A172 (cell line): ENCODE measurements at regions not wholly inside any gene's neighbourhood (a gene's known extent, or its start where the extent isn't known, plus 50 kb on each side); places are given as distances from the start of the nearest gene placed in this dataset.
"Not testable (repeated sequence)": the region's sequence is repeated elsewhere in the genome, so short reads cannot be mapped to it uniquely, and the experiment has no call there.

Experiments used
- DNase-seq: peaks from one replicate; pipeline ENCODE4 v3.0.0-alpha.2; 2015; ENCODE audit warnings: low spot score

DNA sequence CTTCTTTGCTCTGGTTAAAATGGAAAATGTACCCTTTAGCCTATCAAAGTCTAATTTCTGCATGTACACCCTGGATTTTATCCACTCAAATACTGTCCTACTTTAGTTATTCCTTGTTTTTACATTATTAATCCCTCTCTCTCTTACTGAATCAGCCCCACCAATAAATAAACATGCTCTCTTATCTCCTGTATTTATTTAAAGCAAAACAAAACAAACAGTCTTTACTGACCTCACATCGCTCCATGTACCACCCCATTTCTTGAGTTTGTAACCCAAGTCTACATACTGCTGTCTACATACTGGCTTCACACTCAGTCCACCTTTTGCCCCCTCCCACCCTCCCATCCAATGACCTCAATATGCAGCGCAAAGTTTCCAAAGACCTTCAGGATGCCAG is 113.3 kb upstream of the RORA start:
- DNase-seq = no peak

DNA sequence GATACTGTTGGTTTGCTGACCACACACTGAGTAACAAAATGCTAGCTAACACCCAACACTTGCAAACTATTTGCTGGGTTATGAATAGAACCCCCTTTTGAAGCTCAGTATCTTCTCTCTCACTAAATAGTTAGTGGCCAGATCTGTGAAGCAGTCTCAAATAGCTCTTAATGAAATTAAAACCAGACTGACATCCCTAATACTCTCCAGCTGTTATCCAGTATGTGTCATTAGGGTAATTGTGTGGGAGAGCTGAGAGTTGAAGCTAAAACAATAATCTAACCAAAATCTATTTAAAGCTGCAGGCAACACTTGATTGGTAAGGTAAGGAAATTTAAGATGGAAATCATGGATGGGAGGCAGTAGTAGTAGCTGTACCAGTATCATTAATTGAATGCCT is 110.4 kb upstream of the RORA start:
- DNase-seq = no peak

DNA sequence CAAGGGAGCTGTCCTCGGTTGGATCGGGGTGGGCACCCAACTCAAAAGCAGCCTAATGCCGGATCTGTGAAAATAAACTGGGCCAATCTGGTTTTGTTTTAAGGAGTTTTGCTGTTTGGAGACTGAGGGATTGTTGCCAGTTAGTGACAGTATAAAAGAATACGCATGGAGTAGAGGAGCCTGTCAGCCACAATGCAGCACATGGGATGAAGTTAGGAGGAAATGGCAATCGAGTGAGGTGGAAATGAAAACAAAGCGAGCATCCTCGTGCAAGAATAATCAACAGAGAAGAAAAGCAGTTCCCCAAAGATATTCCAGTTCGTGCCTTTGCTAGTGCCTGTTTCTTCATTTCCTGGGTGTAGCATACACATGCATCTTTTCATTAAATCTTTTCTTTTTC is 108.4 kb upstream of the RORA start:
- no peak for DNase-seq

DNA sequence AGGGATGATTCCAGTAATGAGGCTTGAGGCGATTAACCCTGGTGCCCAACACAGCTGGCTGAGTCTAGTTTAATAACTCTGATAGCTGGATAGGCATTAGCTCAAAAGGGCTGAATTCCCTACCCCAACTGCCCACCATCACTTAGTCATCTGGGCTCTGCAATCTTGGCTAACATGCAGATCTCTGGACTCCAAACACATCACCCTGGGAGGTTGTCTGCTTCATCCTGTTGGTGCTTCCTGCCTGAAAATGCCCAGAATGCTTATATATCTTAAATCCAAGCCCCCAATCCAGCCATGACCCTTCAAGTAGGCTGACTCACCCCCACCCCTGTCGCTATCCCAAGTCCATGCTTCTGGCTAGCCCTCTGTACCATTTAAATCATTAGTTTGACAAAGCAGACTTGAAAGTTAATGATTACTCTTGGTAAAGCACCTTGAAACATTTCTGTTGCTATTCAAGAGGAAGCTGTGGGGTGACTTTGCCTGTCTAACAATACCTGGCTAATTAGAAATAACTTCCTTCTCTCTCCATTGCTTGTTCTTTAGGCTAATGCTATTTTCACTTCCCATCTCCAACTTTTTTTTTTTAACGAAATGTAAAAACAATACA is 107.0 kb upstream of the RORA start:
- no peak for DNase-seq

DNA sequence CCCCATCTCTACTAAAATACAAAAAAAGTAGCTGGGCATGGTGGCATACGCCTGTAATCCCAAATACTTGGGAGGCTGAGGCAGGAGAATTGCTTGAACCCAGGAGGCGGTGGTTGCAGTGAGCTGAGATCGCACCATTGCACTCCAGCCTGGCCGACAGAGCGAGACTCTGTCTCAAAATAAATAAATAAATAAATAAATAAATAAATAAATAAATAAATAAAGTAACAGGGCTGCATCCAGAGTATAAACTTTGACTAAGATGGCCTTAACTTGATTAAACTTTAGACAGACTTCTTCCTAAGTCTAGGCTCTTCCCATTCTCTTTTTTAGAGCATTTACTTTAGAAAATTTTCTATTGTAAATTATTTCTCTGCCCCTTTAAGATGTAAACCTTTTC is 105.6 kb upstream of the RORA start:
- not testable (repeated sequence) for DNase-seq

DNA sequence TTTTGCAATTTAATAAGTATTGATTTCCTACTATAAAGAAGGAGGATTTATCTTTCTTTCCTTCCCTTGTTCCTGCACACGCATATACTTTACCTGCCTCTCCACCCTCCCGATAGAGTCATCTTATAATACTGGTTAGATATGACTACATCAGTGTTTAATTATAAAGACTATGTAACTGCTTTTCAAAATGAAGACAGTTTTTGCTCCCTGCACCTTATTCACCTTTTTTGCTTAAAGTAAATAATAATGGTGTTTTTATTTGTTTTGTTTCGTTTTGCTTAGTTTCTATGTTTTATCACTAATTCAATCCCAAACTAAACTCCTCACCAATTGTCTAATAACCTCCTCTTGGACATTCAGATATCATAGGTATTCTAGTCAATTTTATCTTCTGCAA is 101.9 kb upstream of the RORA start:
- DNase-seq = no peak

DNA sequence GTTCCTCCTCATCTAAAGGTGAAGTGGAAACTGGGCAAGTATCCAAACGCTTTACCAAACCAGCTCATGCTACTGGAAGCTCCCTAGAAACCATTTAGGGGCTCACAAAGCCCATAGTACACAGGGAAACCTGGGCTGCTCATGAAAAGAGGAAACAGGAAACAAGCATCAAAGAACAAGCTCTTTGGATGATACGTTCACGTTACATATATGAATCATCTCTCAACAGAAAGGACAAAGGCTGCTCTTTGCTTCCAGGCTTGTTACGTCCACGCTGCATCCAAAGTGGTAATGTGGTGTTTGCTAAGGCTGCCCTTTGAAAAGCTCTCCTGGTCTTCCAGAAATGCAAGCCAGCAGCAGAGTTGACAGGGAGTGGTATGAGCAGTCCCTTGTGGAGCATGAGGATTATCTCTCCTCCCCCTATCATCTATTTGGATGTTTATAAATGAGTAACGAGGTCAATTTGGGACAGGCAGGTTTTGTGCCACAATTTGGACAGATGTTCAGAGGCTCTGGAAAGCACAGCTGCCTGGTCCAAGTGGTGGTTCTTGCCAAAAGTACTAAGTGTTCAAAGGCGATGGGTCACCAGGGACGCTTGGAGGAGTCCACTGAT is 98.0 kb upstream of the RORA start:
- DNase-seq = no peak

DNA sequence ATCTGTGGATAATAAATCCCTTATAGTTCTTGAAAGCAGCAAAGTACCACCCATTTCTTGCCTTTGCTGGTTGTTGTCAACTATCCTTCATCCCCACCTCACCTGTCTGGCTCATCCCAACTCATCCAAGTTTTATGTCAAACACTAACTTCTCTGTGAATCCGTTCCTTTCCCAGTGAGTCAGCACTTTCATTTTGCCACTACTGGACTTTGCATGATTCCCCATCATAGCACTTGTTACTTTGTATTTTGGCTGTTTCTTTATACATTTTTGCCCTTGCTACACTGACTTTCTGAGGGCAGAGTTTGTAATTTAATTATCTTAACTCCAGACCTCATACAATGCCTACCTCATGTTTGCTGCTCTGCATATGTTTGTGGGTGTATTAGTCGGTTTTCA is 90.8 kb upstream of the RORA start:
- DNase-seq = no peak

DNA sequence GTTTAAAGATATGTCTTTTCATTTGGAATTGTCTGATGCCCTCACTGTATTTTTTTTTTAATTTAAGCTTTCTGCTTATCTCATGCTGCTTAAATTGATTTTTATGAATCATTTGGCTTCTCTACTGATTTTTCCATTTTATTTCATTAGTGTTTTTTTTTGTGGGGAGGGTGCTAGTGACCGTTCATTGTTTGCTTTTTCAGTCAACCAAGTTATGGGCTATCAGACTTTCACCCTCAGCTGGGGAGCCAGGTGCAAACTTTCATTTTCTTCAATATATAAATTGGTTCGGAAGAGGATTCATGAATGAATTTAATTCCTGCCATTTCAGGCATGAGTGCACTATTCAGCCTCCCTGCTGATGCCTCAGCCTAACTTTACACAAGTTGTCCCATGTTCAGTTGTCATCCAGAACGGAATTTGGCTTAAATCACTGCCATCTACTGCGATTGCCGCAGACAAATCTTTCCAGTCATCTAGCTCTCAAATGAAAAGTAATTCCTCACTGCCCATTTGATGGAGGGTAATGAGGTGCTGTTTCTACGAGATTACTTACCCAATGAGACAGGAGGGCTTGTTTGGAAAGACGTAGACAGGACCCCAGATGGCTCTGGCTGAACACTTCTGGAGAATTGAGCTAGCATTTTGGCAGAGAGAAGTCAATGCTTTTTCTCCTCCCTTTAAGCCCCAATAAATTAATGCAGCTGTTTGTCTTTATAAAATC is 89.9 kb upstream of the RORA start:
- DNase-seq = no peak

DNA sequence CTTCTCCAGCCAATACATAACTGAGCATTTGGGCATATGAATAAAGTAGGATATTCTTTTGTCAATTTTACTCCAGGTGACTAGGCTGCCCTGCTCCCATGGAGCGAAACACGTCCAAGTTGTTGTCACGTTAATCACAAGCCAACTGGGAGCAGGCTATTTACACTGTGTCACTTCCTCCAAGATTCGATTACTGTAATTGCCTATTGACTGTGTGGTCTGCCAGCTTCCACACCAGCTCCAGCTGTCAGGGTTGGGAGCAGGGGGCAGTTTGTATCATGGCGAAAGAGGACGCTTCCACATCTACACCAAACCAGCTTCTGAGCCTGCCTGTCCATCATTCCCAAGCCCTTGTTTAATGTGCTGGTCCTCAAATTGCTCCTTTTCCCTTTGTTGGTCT is 89.2 kb upstream of the RORA start:
- no peak for DNase-seq

DNA sequence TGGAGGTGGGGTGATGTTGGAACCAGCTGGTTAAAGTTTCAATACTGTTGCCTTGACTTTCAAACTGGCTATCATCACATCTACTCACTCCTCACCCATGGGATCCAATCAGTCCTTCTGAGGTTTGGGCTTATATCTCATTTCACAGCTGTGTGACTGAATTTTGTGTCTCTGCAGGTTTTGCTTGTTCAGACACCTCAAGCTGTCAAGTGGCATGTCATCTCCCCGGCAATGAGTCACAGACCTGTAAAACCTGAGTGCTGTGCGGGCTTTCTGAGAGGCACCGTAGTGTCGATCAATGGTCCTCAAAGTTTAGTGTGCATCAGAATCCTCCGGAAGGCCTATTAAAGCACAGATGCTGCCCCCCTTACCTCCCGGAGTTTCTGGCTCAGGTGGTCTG is 86.4 kb upstream of the RORA start:
- no peak for DNase-seq

DNA sequence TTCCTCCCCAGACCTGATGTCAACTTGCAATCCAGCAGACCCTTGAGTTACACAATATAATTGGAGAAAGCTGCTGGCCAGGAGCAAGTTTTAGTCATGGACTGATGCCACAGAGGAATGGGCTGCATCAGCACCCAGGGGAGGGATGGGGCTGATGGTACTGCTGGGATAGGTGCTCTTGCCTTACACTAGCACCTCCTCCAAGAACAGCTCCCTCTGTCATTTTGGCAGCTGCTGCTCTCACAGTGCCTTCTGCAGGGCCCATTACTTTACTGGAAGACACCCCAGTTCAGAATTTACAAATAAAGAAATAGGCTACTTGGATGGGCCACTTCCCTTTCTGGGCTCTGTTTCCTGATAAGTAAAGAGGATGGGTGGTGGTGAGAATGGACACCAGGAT is 85.3 kb upstream of the RORA start:
- no peak for DNase-seq

DNA sequence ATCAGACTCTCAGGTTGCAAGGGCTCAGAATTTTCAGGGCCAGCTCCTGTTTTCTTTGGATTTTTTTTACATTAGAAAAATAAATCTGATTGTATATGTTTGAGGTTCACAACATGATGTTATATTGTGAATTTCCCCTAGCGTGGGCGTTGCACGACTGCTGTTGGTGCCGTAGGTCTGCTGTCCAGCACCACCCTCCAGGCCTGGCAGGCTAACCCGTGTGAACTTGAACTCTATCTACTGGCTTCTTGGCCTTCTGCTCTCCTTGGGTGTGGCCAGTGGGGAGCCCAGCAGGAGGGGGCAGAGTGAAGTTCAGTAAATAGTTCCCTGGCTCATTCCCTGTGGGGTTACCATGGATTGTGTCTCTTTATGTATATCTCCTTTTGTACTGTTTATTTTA is 80.5 kb upstream of the RORA start:
- no peak for DNase-seq

DNA sequence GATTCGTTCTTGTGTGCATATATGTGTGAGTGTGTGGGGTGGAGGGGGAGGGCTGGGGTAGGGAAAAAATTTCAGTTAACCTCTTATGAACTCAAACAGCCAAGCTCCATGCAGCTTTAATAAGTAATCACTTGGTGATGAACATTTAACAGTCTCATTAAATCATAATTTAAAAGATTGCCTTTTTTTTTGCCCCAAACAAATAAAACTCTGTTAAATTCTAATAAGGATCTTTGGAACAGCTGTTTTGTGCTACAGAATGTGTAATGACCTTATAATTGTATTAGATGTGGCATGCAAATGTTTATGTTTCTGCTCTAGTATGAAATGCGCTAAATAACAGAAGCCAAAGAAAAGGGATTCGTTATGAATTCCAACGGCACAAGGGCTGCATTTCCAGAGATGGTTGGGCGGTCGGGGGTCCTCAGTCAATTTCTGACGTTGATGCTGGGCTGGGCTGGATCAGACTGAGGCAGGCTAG is 80.0 kb upstream of the RORA start:
- DNase-seq = no peak

DNA sequence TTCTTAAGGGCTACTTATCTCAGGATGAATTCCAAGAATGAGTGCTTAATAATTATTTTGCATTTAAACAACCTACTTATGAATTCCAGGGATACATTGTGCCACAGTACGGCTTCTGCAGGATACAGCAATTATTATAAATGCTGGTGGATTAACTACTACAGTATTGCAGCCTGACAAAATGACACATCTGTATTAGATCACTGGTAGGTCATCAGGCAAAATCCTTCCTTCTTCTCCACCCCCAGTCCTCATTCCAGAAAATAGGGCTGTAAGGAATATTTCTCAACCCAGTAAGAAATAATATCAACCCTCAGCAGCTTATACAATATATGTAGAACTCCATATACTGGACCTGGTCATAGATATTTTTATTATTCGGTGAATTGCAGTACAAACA is 79.3 kb upstream of the RORA start:
- no peak for DNase-seq

DNA sequence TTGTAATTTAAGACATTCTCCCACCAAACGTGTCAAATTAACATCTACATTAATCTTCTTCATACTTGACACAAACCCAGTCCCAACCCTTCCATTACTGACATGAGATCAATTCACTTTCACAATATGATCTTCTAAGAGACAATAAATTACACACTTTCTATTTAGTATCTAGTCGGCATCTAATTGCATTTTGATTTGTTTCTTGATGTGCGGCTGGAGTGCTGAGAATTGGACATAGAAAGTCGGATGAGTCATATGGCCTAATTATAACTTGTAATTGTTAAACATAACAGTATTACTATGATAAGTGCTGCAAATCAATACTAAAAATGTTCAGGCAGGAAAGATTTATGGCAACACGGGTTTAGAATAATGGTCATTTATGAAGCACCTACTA is 78.4 kb upstream of the RORA start:
- DNase-seq = no peak

DNA sequence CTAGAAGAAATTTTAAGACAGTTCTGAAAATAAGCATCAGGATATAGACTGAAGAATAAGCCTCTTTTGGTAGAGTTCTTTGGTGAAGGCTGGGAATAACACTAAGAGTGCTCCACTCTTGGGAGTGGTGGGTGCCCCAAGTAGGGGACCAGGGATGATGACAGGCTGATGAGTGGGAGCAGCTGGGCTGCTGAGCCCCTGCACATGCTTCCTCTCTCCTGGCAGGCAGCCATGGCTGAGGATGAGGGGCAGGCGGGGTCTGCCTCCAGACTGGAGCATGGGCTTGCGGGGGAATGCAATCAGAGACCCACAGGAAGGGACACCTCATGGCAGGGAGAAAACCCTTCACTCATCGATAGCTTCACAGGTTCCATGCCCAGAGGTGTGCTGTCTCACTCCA is 72.6 kb upstream of the RORA start:
- no peak for DNase-seq

DNA sequence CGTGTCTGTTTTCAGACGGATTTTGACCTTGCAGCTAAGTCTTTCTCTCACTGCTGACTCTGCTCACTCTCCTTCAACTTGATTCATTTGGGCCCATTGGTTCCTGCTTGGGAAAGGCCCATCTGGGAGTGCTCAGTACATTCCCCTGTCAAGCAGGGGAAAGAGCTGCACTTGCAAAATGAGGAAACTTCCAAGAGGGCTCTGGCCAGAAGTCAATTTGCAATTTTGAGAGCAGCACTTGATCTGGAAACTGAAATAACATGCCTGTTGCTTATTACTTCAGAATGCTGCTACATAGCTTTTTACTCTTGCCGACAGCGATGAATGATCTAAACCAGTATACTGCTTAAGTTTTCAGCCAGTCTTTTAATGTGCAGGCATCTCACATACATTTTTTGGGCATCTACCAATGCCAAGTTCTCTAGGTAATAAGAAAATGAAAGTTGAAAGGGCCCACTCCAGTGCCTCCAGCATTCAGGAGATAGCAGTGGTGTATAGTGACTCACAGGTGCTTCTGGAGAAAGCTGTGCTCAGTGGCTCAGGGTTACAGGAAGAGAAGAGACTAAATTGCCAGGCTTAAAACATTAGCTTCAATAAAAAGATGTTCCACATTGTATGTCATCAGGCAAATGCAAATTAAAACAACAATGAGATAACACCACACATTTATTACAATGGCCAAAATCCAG is 70.1 kb upstream of the RORA start:
- DNase-seq = no peak

DNA sequence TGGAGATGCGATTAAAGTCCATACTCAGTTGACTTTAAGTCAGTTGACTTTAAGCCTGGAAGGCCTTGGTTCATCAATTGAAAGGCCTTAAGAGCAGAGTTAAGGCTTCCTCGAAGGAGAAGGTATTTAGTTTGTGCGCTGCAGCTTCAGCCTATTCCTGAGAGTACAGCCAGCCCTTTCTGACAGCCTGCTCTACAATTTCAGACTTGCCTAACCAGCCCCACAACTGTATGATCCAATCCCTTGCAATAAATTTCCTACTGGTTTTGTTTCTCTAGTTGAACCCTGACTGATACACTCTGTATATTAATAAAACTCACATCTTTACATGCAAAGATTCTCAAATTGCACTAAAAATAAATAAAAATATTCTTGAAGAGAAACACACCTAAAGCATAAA is 66.1 kb upstream of the RORA start:
- DNase-seq = no peak

DNA sequence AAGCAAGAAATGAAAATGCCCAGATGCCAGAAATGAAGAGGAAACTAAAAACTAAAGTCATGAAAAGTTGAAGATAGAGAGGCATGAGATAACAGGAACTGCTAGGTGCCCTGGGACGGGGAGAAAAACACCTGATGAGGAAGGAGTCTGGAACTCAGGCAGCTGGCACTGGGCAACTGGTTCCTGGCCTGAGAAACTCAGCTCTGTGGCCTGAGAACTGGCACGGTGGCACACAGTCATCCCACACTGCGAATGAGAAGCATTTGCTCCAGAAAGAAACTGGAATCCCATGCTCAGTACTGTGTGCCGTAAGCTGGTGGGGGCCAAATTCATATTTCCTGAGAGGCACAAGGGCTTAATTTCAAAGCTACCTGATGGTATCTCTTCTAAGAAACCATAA is 53.6 kb upstream of the RORA start:
- DNase-seq = no peak

DNA sequence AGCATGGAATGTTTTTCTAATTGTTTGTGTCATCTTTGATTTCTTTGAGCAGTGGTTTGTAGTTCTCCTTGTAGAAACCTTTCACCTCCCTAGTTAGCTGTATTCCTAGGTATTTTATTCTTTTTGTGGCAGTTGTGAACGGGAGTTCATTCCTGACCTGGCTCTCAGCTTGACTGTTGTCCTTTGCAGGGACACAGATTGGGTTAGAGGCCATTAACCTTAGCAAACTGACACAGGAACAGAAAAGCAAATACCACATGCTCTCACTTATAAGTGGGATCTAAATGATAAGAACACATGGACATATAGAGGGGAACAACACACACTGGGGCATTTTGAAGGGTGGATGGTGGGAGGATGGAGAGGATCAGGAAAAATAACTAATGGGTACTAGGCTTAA is 52.2 kb upstream of the RORA start:
- DNase-seq = no peak
